Lower lobe of right lung (tissue), 2 donors: ENCODE measurements at regions not wholly inside any gene's neighbourhood (a gene's known extent, or its start where the extent isn't known, plus 50 kb on each side); places are given as distances from the start of the nearest gene placed in this dataset.

Experiments used
- ATAC-seq, 2 donors: fragments of 200-7000 bp; cut with Tn5 transposase; one replicate each; pipeline ENCODE4 v1.9.1; 2020 to 2022; ENCODE audit warnings: mild to moderate bottlenecking in 2 of 2, moderate library complexity in 2 of 2
- DNase-seq: peaks from one replicate; pipeline ENCODE4 v3.0.0-alpha.2; 2020
- H3K27ac ChIP-seq: fragments of 200-600 bp; one replicate; pipeline ENCODE4 v1.8.0; 2022
- H3K27me3 ChIP-seq: fragments of 200-600 bp; one replicate; pipeline ENCODE4 v1.8.0; 2022; ENCODE audit warnings: low read depth
- H3K36me3 ChIP-seq: fragments of 200-600 bp; one replicate; pipeline ENCODE4 v1.8.0; 2022; ENCODE audit warnings: mild to moderate bottlenecking
- H3K4me1 ChIP-seq: fragments of 200-600 bp; one replicate; pipeline ENCODE4 v1.8.0; 2022
- H3K4me3 ChIP-seq: fragments of 200-600 bp; one replicate; pipeline ENCODE4 v1.8.0; 2022; ENCODE audit warnings: mild to moderate bottlenecking
- H3K9me3 ChIP-seq: fragments of 200-600 bp; one replicate; pipeline ENCODE4 v1.8.0; 2022
- CTCF ChIP-seq: fragments of 200-600 bp; IDR thresholded peaks from one replicate; pipeline ENCODE4 v1.8.0; 2022; ENCODE audit warnings: antibody characterized with exemption, mild to moderate bottlenecking
- intact Hi-C: fragments of 100-400 bp; cut with DNase I; formaldehyde crosslinking; loops from one replicate; pipeline ENCODE4 v1.11.0; 2022
- donor health status: DM: no; HTN: yes; CAD: no; lungs with severe emphysema.

GRCh38 chr5:108681079-108681921, 66.4 kb upstream of the FER start:
- H3K27me3 ChIP-seq: no peaks in the 10 kb centered on the region
- peaks cover 9% of the 10 kb centered on the region for H3K4me1 ChIP-seq
- no peaks in the 10 kb centered on the region for H3K36me3 ChIP-seq
- peak; percentile 80 for TF ChIP-seq CTCF
- no peak overlapping the region for H3K4me3 ChIP-seq
- intact Hi-C loops: no loop called here
- no peak for DNase-seq
- H3K9me3 ChIP-seq: no peaks in the 10 kb centered on the region
- H3K27ac ChIP-seq: no peak overlapping the region
- ATAC-seq: peak; percentile 85 to 94

GRCh38 chr5:108678091-108678490, 69.6 kb upstream of the FER start:
- intact Hi-C loops: no loop called here
- Histone ChIP-seq H3K27me3 (no peaks in the 10 kb centered on the region), H3K4me3 (no peak overlapping the region), H3K27ac (no peak overlapping the region), H3K36me3 (no peaks in the 10 kb centered on the region), H3K4me1 (peaks cover 9% of the 10 kb centered on the region), H3K9me3 (no peaks in the 10 kb centered on the region)
- no peak for ATAC-seq
- no peak for DNase-seq
- TF ChIP-seq CTCF: no peak

- intact Hi-C loops: no loop called here
- DNase-seq (no peak), ATAC-seq (no peak)
- Histone ChIP-seq H3K9me3 (no peaks in the 10 kb centered on the region), H3K4me3 (no peak overlapping the region), H3K36me3 (no peaks in the 10 kb centered on the region), H3K27ac (no peak overlapping the region), H3K27me3 (no peaks in the 10 kb centered on the region), H3K4me1 (no peaks in the 10 kb centered on the region)
- TF ChIP-seq CTCF: no peak
Measured at GRCh38 chr5:108675736-108676135, 72.0 kb upstream of the FER start.

GRCh38 chr5:108672639-108673038, 75.1 kb upstream of the FER start:
- intact Hi-C loops: no loop called here
- DNase-seq: no peak
- no peak for ATAC-seq
- H3K36me3 ChIP-seq: no peaks in the 10 kb centered on the region
- H3K4me1 ChIP-seq: no peaks in the 10 kb centered on the region
- H3K27ac ChIP-seq: no peak overlapping the region
- TF ChIP-seq CTCF: no peak
- H3K4me3 ChIP-seq: no peak overlapping the region
- no peaks in the 10 kb centered on the region for H3K9me3 ChIP-seq
- H3K27me3 ChIP-seq: no peaks in the 10 kb centered on the region

- Histone ChIP-seq H3K9me3 (no peaks in the 10 kb centered on the region), H3K4me3 (no peak overlapping the region), H3K36me3 (no peaks in the 10 kb centered on the region), H3K4me1 (no peaks in the 10 kb centered on the region), H3K27me3 (no peaks in the 10 kb centered on the region), H3K27ac (no peak overlapping the region)
- intact Hi-C loops: no loop called here
- no peak for DNase-seq
- TF ChIP-seq CTCF: no peak
- ATAC-seq: peak; percentile 33 to 47
Measured at GRCh38 chr5:108670591-108671289, 77.0 kb upstream of the FER start.
